SK-N-MC (cell line): ENCODE measurements at regions not wholly inside any gene's neighbourhood (a gene's known extent, or its start where the extent isn't known, plus 50 kb on each side); places are given as distances from the start of the nearest gene placed in this dataset.
"Not testable (repeated sequence)": the region's sequence is repeated elsewhere in the genome, so short reads cannot be mapped to it uniquely, and the experiment has no call there.

Experiments
- DNase-seq: peaks from one replicate; pipeline ENCODE4 v3.0.0-alpha.2; 2011; ENCODE audit warnings: low read depth, low spot score
- H3K27ac ChIP-seq: fragments of 200-600 bp; sonication (generic); 2 replicates; pipeline ENCODE4 v1.5.1; 2016; ENCODE audit warnings: mixed run types
- H3K36me3 ChIP-seq: fragments of 200-600 bp; sonication (generic); 2 replicates; pipeline ENCODE4 v1.6.1; 2017; ENCODE audit warnings: antibody characterized with exemption, low read length, mixed read lengths; ENCODE audit not compliant: insufficient read depth
- H3K4me3 ChIP-seq: fragments of 200-600 bp; sonication (generic); 2 replicates; pipeline ENCODE4 v1.5.1; 2016
- H3K9ac ChIP-seq: fragments of 200-600 bp; sonication (generic); 2 replicates; pipeline ENCODE4 v1.8.0; 2017; ENCODE audit warnings: mixed run types, mixed read lengths; ENCODE audit not compliant: insufficient read length
- H3K9me3 ChIP-seq: fragments of 200-600 bp; sonication (generic); 2 replicates; pipeline ENCODE4 v1.6.1; 2017; ENCODE audit warnings: low read depth, mild to moderate bottlenecking, antibody characterized with exemption, low read length, moderate library complexity, mixed read lengths
- EZH2 ChIP-seq: fragments of 200-600 bp; sonication (generic); IDR thresholded peaks from one replicate; pipeline ENCODE4 v1.6.1; 2017; ENCODE audit warnings: antibody characterized with exemption
- FOXP2 ChIP-seq: optimal IDR thresholded peaks from 2 replicates; pipeline ENCODE3; 2011; ENCODE audit warnings: mild to moderate bottlenecking, moderate library complexity; ENCODE audit not compliant: insufficient read depth; ENCODE audit errors: extremely low read length, control extremely low read depth
- POLR2AphosphoS5 ChIP-seq: IDR thresholded peaks from 2 replicates; pipeline ENCODE4 v1.6.1; 2012; ENCODE audit warnings: mild to moderate bottlenecking, low read depth, low read length, borderline replicate concordance

GRCh38 chr18:8882632-8883408 lies 177.5 kb downstream of the MTCL1 start:
- Histone ChIP-seq H3K9me3 (no peaks in the 10 kb centered on the region), H3K27ac (no peak overlapping the region), H3K9ac (no peak overlapping the region), H3K36me3 (no peaks in the 10 kb centered on the region), H3K4me3 (no peak overlapping the region)
- no peak for TF ChIP-seq POLR2AphosphoS5
- no peak for TF ChIP-seq FOXP2
- DNase-seq: no peak

- no peak overlapping the region for H3K4me3 ChIP-seq
- H3K9me3 ChIP-seq: no peaks in the 10 kb centered on the region
- TF ChIP-seq EZH2: no peak
- TF ChIP-seq POLR2AphosphoS5: no peak
- TF ChIP-seq FOXP2: no peak
- H3K27ac ChIP-seq: no peak overlapping the region
- no peaks in the 10 kb centered on the region for H3K36me3 ChIP-seq
- H3K9ac ChIP-seq: no peak overlapping the region
- DNase-seq: no peak
Measured at GRCh38 chr18:8883409-8883668, 178.0 kb downstream of the MTCL1 start.

- H3K36me3 ChIP-seq, H3K4me3 ChIP-seq, H3K9ac ChIP-seq, H3K9me3 ChIP-seq, H3K27ac ChIP-seq, DNase-seq: not testable (repeated sequence)
Measured at GRCh38 chr18:8887877-8888276, 182.5 kb downstream of the MTCL1 start.

- H3K4me3 ChIP-seq: no peak overlapping the region
- no peak overlapping the region for H3K9ac ChIP-seq
- no peak for DNase-seq
- TF ChIP-seq EZH2: no peak
- TF ChIP-seq POLR2AphosphoS5: no peak
- no peak for TF ChIP-seq FOXP2
- H3K36me3 ChIP-seq: no peaks in the 10 kb centered on the region
- H3K9me3 ChIP-seq: no peaks in the 10 kb centered on the region
- H3K27ac ChIP-seq: no peak overlapping the region
Measured at GRCh38 chr18:8889489-8889888, 184.1 kb downstream of the MTCL1 start.

GRCh38 chr18:8890503-8890902 lies 185.1 kb downstream of the MTCL1 start:
- not testable (repeated sequence) for H3K4me3 ChIP-seq, H3K36me3 ChIP-seq, H3K9me3 ChIP-seq, H3K9ac ChIP-seq, DNase-seq, H3K27ac ChIP-seq

GRCh38 chr18:8890957-8891464 lies 185.7 kb downstream of the MTCL1 start:
- Histone ChIP-seq H3K36me3 (no peaks in the 10 kb centered on the region), H3K27ac (no peak overlapping the region), H3K4me3 (no peak overlapping the region), H3K9me3 (no peaks in the 10 kb centered on the region), H3K9ac (no peak overlapping the region)
- peak; percentile 8 for DNase-seq
- TF ChIP-seq EZH2 (no peak), FOXP2 (no peak), POLR2AphosphoS5 (no peak)

GRCh38 chr18:8893221-8893620 lies 187.9 kb downstream of the MTCL1 start:
- no peak overlapping the region for H3K4me3 ChIP-seq
- H3K9ac ChIP-seq: no peak overlapping the region
- H3K9me3 ChIP-seq: no peaks in the 10 kb centered on the region
- H3K27ac ChIP-seq: no peak overlapping the region
- TF ChIP-seq POLR2AphosphoS5 (no peak), FOXP2 (no peak), EZH2 (no peak)
- H3K36me3 ChIP-seq: no peaks in the 10 kb centered on the region
- DNase-seq: no peak

GRCh38 chr18:8893628-8894231 lies 188.4 kb downstream of the MTCL1 start:
- Histone ChIP-seq H3K27ac (no peak overlapping the region), H3K36me3 (no peaks in the 10 kb centered on the region), H3K9ac (no peak overlapping the region), H3K9me3 (no peaks in the 10 kb centered on the region), H3K4me3 (no peak overlapping the region)
- DNase-seq: no peak
- TF ChIP-seq EZH2 (no peak), FOXP2 (no peak), POLR2AphosphoS5 (no peak)

GRCh38 chr18:8894823-8895222 lies 189.5 kb downstream of the MTCL1 start:
- no peak overlapping the region for H3K9ac ChIP-seq
- no peaks in the 10 kb centered on the region for H3K36me3 ChIP-seq
- DNase-seq: no peak
- no peak overlapping the region for H3K27ac ChIP-seq
- TF ChIP-seq POLR2AphosphoS5: no peak
- no peak for TF ChIP-seq EZH2
- no peak for TF ChIP-seq FOXP2
- no peaks in the 10 kb centered on the region for H3K9me3 ChIP-seq
- no peak overlapping the region for H3K4me3 ChIP-seq
